GM18502 (cell line): ENCODE measurements at regions not wholly inside any gene's neighbourhood (a gene's known extent, or its start where the extent isn't known, plus 50 kb on each side); places are given as distances from the start of the nearest gene placed in this dataset.
"Not testable (repeated sequence)": the region's sequence is repeated elsewhere in the genome, so short reads cannot be mapped to it uniquely, and the experiment has no call there.

Source experiments
- ATAC-seq: cut with Tn5 transposase; IDR thresholded peaks from one replicate; pipeline ENCODE4 v1.9.1; 2021; ENCODE audit warnings: mild to moderate bottlenecking; ENCODE audit not compliant: unreplicated experiment, poor library complexity

DNA sequence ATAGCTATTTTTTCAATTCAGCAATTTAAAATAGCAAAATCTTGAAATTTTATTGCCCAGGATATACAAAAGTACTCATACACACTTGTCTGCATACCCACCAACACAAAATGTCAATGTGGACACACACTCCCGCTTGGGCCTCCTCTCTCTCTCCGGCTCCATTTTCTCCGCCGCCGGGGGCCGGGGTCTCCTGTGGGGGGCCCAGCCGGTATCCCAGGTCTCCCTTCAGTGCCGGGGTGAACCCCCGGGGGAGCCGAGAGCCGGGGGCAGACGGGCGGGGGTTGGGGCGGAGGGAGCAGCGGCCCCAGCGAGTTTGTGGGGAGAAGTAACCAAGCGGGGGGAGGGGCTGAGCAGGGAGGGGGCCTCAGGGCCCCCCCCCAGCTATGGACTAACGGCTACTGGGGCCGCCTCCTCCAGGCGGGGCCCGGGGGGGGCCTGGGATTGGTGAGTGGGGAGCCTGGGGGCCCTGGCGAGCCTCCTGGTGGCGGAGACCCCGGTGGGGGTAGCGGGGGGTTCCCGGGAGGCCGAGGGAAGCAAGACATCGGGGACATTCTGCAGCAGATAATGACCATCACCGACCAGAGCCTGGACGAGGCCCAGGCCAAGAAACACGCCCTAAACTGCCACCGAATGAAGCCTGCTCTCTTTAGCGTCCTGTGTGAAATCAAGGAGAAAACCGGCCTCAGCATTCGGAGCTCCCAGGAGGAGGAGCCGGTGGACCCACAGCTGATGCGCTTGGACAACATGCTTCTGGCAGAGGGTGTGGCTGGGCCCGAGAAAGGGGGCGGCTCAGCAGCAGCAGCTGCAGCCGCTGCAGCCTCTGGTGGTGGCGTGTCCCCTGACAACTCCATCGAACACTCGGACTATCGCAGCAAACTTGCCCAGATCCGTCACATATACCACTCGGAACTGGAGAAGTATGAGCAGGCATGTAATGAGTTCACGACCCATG is 56.6 kb downstream of the CHST2 start:
- not testable (repeated sequence) for ATAC-seq

DNA sequence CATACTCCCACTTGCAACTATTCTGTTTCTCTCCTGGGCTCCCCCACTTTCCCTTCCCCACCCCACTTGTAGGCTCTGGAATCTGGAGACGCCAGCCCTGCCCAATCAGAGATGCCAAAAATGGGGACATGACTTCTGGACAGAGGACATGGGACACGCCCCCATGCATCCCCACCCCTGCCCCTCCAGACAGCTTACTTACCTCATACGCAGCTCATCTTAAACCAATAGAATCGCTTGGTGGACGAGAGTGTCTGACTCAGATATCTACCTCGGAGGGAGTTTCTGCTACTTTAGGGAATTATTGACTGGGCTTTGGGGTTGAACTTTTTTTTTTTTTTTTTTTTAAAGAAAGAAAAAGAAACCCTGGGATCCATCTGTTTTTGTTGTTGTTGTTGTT is 58.4 kb downstream of the CHST2 start:
- ATAC-seq: not testable (repeated sequence)

DNA sequence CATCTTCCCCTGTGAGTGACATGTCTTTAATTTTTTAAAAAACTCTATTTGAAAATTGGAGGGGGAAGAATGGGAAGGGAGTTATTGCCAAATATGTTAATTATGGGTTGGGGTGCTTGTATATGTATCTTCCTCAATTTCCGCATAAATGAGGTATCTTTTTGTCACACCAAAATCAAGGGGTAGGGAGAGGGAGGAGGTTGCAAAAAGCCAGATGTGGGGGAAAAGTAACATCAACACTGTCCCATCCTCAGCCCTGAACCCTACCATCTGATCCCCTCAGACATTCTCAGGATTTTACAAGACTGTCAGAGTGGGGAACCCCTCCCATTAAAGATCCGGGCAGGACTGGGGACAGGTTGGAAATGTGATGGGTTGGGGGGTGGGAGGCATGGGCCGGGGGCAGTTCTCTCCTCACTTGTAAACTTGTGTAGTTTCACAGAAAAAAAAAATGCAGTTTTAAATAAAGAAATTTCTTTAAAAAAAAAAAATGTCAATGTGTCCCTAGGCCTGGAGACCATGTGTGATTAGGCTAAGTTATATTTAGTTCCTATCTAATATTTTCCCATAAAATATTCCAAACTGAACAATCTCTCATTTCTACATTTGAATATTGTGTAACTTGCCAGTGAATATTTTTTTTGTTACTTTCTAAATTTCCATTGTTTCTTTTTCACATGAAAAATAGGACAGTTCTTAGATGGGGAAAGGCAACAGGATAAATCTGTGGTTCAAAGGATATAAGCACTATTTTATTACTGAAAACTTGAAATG is 59.4 kb downstream of the CHST2 start:
- ATAC-seq: not testable (repeated sequence)

DNA sequence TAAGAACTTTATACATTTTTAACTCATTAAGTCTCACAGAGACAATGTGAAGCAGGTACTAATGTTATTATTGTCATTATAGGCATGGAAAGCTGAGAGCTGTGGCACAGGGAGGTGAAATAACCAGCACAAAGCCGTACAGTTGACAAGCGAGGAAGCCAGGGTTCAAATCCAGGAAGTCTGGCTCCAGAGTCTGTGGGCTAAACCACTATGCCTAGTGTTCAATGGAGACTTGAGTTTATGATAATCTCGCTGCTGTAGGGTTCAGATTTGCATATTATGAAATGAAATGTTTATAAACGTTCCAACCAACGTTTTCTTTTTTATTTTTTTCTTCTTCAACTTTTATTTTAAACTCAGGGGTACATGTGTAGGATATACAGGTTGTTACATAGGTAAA is 60.0 kb downstream of the CHST2 start:
- ATAC-seq: no peak

DNA sequence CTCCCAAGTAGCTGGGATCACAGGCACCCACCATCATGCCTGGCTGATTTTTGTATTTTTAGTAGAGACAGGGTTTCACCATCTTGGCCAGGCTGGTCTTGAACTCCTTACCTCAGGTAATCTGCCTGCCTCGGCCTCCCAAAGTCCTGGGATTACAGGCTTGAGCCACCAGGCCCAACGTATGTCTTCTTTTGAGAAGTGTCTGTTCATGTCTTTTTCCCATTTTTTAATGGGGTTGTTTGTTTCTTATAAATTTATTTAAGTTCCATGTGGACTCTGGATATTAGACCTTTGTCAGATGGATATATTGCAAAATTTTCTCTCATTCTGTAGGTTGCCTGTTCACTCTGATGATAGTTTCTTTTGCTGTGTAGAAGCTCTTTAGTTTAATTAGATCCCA is 61.3 kb downstream of the CHST2 start:
- not testable (repeated sequence) for ATAC-seq

DNA sequence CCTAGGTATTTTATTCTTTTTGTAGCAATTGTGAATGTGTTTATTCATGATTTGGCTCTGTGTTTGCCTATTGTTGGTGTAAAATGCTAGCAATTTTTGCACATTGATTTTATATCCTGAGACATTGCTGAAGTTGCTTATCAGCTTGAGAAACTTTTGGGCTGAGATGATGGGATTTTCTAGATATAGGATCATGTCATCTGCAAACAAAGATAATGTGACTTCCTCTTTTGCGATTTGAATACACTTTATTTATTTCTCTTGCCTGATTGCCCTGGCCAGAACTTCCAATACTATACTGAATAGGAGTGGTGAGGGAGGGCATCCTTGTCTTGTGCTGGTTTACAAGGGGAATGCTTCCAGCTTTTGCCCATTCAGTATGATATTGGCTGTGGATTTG is 62.4 kb downstream of the CHST2 start:
- ATAC-seq: not testable (repeated sequence)

DNA sequence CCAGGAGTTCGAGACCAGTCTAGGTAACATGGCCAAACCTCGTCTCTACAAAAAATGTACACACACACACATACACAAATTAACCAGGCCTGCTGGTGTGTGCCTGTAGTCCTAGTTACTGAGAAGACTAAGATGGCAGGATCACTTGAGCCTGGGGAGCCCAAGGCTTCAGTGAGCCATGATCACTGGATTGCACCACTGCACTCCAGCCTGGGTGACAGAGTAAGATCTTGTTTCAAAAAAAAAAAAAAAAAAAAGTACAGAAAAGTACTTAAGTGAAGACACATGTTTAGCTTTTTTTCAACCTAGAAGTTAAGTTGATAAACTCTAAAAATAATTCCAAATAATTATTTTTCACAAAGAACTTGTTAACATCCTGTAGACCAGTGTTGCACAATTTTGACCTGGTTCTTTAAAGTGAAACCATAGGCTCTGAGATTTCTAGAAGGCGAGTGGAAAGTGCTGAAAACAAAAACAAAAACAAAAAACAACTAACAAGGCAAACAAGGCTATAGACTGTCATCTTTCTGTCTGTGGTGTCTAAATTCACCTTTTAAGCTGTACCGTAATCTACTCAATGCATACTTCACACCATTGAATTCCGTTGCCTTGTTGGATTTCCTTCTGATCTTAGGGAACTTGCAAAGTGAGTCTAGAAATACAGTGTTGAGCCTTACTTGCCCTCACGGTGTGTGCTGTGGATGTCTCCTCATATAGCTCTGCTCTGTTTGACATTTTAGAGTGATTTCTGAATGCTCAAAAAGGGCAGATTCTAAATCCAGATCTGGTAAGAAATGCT is 63.5 kb downstream of the CHST2 start:
- no peak for ATAC-seq

DNA sequence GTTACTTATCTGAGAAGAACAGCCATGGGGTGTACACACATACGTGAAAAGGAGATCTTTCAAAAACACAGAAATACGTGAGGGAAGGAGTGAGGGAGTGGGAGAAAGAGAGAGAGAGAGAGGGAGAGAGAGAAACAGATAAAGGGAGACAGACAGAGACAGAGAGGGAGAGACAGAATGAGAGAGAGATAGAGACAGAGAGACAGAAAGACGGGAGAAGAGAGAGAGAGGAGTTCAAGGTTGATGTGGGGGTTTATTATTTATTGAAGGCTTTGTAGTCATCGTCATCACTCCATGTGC is 64.0 kb downstream of the CHST2 start:
- ATAC-seq: no peak

DNA sequence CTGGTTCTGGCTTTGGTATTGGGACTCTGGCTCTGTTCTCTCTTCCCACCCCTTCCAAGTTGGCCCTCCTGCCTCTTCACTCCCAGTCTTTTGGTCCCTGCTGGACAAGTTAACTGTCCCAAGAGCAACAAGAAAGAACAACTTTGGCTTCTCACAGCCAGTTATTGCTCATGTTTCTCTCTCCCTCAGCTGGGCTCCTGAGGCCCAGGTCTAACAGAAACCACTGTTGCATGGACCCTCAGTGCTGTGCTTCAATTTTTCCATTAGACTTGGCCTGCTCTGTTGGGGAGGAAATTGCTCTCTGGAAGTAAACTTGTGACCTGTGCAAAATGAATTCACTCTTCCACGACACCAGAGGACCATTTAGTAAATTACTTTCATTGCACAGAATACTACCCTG is 64.5 kb downstream of the CHST2 start:
- no peak for ATAC-seq

DNA sequence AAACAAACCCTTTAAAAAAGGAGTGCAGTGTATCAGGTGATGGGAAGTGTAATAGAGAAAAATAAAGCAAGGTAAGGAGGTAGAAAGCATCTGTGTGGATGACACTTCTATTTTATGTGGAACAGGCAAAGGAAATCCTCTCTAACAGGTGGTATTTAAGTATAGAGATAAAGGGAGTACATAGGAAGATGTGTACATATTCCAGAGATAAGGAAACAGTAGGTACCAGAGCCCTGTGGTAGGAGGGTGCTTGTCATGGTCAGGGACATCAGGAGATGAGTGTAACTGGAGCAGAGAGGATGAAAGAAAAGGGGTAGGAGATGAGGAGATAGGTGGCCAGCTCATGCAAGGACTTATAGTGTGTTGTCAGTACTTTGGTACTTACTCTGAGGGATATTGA is 65.8 kb downstream of the CHST2 start:
- ATAC-seq: no peak

DNA sequence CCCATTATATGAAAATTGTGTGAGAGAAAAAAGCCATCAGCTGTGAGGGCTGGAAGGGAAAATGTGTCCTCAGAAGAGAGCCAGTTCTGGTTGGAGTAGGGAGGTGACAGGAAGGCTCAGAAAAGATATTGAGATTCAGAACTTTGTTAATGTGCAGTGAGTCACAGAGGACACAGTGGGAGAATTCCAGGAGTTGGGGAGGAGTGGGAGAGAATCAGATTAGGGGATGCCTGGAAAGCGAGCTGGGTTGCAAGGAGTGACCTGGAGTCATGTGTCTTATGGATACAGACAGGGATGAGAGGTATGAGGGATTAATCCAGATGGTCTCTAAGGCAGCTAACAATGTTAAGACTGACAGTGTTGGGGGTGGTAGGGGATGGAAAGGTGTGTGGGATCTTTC is 67.5 kb downstream of the CHST2 start:
- ATAC-seq: no peak

DNA sequence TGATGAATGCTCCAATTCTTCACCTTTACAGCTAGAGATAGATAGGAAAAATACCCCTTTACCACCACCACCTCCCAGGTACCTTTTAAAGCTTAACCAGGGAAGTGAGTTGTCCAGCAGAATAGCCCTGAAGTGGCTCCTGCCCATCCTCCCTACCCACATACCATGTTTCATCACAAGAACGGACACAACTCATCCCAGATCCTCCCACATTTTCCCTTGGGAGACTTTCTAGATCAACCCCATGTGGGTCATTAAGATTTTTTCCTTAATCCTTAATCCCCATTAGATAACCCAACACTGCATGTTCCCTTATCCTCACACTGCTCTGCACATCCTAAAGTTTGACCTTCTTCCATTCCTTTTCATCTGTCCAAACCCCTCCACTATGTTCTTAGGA is 69.3 kb downstream of the CHST2 start:
- no peak for ATAC-seq

DNA sequence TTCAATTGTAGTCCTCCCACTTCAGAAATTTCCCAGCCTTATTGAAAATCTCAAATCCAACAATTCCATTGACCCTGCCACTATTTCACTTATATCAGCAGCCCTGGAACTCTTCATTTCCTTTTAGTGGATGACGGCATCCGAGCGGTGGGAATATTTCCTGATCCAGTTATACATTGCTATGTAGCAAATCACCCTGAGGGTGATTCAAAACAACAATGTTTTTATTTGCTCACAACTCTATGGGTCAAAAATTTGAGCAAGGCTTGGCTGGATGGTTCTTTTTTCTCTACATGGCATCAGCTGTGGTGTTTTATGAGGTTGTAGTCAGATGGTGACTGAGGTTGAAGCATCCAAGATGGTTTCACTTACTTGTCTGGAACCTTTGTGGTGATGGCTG is 70.5 kb downstream of the CHST2 start:
- ATAC-seq: no peak

DNA sequence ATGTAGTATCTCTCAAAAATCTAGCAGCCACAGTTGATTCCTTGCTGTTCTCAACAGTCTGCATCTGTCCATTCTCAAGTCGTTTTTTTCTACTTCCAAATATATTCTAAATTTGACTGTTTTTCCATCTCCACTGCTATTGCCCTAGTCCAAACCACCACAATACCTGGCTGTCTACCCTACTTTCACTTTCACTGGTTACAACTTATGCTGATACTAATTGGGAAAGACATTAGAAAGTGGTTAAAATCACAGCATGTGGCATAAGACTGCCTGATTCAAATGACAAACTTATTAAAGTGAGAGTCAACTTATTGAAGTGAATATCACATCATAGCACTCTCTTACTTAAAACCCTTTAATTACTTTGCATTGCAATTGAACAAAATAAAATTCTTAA is 72.6 kb downstream of the CHST2 start:
- ATAC-seq: no peak

DNA sequence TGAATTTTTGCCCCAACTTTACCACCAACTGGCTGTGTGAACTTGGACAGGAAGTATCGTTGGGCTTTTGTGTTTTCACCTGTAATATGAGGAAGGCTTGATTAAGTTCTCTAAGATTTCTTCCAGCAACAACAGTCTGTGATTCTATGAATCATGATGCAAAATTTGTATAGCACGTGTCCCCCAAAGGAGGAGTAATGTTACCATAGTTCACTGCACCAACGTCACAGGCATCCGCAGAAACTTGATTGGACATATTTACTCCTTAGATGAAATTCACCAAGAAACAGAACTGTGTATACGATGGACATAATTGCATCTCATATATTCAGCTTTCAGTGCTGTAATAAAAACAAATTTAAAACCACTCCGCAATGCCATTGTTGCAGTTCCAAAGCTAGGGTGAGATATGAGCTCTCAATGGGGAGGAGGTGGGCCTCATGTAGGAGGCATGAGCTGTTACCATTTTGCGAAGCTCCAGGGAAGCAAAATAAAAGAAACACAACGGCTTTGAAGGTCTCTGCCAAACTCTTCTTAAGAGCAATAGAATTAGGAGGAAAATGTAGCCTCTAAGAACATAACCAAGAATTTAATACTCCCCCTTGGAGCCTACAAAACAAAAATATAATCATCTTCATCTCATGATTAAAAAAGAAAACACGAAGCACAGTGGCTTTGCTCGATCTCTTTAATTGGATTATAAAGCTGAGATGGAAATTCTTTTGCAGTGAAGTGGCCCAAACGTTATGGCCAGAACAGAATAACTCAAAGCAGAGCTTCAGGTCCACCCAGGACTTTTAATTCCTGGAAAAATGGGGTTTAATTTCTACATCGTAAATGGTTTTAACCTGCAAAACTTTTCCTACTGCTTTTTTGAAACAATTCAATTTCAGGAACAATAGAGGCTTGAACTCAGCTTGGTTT is 80.7 kb downstream of the CHST2 start:
- no peak for ATAC-seq

DNA sequence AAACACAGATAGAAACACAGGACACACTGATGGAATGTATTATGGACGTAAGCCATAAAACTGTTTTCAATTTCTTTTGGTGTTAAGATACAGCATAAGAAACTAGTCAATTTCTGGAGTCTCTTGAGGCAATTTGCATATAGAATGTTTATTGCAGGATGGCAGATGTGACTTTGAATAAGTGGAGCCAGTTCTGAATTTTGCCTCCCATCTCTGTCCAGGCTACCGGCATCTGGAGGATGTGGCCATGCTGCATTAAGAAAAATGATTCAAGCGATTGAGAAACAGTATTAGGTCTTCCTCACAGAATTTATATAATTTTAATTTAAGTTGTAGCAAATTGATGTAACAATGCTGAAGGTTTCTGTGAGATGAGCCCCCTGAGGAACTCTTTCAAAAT is 81.5 kb downstream of the CHST2 start:
- no peak for ATAC-seq

DNA sequence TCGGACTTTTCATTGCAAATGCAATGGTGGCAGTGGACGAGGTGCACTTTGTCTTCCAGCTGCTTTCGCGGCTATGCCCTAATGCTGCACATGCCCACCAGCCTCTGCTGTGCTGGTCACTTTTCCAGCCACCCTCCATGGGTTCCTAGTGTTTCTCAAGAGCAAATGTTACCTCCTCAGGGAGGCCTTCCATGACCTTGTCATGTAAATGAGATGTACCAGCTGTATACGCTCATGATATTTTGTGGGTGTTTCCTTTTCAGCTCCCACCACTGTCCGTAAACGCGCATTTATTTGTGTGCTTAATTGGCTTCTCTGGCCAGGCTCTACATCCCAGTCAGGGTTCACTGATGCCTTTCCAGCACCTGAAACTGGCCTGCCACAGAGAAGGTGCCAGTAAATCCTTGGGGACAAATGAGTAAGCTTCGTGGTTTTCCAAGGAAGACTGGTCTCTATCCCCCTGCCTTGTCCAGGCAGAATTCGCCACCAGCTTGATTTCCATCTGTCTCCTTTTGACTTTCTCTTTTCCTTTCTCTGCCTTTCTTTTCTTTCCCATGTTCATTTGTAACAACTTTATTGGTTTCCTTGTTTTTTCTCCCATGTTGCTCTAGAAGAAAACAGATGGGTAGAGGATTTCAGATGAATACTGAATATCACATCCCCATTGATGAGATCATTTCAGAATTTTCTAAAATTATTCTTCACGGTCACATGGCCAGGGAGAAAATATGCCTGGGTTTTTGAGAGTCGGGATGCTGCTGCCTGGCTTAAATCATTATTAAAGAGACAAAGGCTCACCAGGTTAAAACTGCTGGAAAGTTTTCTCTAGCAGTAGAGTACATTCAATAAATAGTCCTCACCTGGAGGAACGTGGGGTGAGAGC is 82.5 kb downstream of the CHST2 start:
- no peak for ATAC-seq

DNA sequence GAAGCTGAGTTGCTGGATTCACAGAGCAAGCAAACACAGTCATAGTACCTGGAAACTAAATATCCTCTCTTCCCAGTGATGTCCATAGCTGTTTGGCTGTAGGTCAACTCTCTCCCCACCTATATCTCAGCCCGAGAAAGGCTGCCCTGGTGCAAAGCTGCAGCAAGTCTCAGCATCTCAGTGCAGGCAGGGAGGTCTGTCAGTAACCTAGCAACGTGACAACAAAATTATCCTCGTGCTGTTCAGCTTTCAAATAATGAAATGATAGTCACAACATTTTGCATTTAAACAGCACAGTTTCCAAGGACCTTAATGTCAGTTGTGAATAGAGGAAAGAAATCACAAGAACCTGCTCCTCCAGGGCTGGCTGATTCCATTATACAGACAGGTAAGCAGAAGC is 83.6 kb downstream of the CHST2 start:
- no peak for ATAC-seq

DNA sequence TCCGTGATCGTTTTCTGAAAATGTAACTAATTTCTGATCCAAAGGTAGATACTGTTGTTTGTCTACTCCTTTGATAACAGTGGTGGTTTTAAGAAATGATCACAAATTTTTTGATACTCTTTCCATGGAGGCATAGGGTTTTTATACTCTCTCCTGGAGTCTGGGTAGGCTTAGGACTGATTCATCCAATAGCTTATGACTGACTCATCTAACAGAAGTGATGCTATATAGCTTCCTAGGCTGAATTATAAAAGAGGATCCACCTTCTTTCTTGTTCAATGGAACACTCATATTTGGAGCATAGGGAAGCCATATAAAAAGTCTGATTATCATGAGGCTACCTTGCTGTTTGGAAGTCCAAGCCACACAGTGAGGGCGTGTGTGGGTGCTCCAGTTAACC is 84.3 kb downstream of the CHST2 start:
- no peak for ATAC-seq
